ENCODE measurements at regions not wholly inside any gene's neighbourhood (a gene's known extent, or its start where the extent isn't known, plus 50 kb on each side); places are given as distances from the start of the nearest gene placed in this dataset.

DNA sequence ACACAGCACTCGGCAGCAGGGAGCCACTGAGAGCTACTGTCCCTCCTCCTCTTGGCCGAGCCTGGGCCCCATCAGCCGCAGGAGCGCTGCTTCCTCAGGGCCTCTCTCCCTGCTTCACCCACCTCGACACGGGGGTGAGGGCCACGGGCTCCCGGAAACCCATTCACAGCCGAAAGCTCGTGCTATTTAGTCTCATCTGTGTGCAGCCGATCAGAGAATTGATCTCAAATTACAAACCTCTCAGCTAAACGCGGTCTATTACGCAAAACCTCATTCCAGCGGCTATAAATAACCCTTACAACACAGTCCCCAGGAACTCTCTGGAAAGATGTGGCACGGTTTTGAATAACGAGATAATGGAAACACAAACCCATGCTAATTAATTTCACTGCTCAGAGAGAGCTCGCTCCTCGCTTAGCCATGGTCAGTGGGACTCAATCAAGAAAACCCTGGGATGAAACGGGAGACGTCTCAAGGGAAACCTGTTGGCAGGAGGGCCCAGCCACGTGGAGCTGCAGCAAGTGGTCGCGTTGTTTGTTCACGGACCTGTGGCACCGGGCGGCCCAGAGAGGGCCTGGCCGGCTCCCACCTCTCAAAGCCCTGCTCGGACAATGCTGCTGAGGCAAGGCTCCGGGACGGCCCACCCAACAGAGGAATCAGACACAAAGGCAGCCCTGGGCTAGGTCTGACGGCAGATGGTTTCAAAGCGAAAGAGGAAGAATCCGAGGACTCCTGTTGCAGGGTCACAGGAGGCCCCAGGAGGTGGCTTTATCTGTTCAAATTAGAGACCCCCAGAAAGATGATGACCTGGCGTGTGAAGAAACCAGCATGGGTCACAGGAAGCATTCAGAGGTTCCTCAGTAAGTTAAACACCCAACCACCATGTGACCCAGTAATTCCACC lies 210.5 kb downstream of the CTTN start:
- DNase-seq (ENCODE audit: low read depth in 2 of 2), result no peak

DNA sequence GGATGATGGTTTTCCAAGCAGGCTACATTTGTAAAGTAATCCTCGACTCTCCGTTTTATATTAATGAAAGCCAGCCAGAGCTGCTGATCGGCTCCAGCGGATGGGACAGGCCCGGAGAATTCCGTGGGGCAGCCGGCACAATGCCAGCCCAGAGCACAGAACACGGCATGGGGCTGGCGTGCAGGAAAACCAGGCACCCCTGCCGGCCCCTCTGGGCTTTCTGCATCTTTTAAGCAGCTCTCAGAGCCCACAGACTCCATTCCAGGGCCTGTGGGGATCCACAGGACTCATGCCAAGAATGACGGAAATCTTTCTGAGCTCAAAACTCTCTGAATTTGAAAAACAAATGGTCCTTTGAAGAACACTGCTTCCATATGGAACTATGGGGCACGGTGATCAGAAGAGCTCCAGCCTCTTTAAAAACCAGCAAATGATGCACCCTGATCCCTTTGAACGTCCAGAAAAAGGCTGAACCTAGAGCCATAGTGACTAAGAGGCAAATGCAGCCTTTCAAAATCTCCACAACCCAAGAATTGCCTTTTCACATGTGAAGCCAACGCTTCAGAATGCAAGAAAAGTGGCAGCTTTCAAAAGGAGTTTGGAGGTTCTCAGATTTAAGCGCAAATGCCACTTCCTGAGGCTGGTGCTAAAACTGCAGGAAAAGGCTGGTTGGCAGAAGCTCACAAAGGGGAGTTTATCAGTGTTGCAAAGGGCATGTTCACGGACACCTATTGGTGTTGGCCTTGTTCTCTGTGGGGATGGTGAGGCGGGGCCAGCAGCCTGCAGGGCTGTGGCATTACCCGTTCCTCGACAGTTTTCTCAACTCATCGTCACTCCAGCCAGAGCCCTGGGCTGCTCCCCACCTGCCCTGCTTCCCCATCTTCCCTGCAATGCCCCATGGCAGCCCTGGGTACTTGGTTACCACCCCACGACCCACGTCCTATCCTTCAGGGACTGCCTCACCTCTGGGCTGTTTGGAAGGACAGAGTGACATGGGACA lies 212.5 kb downstream of the CTTN start:
- DNase-seq (ENCODE audit: low read depth in 2 of 2), result no peak

DNA sequence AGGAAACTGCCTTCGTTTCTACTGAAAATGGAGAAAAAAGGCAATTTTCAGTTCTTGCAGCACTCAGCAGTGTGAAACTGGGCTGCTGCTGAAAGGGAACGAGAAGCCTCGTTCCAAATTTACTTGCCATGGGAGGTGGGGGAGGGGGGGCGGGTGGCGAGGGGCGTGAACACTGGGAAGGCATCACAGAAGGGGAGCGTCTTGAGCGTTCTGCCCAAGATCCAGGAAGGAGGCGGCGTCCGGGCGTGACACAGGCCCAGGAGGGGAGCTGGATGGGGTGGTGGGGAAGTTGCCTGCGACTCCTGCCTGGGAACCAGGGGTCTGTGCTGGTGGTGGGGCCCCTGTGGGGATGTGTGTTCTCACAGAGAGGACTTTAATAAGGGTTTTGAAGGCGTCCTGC lies 213.5 kb downstream of the CTTN start:
- no peak for DNase-seq (ENCODE audit: low read depth in 2 of 2)

DNA sequence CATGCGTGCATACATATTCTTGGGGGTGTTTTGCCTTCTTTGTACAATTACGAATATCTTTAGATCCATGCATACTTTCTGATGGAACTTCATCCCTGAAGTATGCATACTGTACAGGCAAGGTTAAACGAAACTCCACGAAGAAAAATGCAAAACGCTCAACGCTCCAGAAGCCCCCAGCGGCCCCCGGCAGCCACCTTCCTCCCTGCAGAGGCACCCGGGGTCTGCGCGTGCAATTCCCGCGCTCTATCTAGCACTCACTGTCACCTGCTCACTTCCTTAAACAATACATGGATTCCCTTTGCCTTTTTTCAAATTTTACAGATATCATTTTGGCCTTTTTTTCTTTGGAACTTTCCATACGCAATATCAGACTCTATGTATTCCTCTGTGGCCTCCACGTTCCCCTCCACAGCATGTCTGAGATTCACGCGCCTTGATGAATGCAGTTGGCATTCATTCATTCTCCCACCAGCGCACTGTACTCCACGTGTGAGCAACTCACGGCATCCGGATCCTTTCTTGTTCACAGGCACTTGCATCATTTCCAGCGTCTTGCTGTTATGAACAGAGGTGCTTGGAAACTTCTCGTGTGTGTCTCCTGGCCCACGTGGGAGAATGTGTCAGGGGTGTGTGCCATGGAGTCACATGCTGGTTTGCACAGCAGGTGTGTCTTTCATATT lies 214.3 kb downstream of the CTTN start:
- DNase-seq (ENCODE audit: low read depth in 2 of 2), result no peak

GRCh38 chr11:70614034-70614681 lies 215.8 kb downstream of the CTTN start:
- DNase-seq (ENCODE audit: low read depth in 2 of 2), result no peak

DNA sequence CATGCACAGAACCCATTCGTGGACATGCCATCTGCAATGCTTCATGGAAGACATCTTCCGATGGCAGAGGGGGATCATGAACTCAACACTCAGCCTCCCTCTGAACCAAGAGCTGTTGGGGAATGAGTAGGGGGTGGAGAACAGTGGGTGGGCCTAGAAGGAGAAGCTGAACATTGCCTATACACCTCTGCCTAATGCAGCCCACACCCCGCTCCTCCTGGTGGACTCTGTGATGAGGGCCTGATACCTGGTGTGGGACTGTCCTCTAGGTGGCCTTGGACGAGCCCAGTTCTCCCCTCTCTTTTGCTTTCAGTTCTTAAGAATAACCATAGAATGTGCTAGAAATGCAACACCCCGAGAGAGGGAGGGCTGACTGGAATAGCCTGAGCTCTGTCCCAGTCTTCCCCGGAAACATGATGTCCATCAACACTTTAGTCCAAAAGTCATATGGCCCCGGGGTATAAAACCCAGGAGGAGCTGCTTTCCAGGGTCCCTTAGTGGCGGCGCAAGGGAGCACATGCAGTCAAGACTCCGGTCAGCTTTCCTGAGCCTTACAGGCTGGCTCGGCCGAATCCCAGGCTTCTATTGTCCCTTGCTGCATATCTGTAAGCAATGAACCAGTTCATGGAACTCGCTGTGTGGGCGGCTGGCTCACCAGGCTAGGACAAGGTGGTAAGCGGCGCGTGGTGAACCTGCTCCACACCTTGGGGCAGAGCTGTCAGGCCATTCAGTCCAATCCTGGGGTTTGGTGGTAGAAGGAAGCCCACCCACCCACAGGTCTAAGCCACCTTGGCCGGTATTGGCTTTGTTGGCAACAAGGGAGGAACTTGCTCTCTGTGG lies 216.9 kb downstream of the CTTN start:
- DNase-seq (ENCODE audit: low read depth in 2 of 2), result no peak

DNA sequence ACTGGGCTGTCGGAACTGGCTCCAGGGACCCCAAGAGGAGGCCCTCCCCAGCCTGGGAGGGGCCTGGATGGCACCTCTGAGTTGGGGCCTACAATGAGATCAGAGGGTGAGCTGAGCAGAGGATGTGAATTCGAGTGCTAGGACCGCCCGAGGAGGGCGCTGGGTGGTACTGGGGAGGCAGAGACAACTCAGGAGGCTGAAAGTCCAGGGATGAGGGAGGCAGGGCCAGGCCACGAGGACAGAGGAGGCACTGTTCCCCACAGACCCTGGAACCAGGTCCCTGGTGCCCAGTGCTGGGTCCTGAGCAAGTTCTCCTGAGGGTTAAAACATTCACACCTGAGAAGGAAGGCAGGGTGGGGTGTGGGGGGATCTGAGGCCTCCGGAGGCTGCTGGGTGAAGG lies 218.0 kb downstream of the CTTN start:
- no peak for DNase-seq (ENCODE audit: low read depth in 2 of 2)

GRCh38 chr11:70616938-70617654 lies 218.8 kb downstream of the CTTN start:
- no peak for DNase-seq (ENCODE audit: low read depth in 2 of 2)

DNA sequence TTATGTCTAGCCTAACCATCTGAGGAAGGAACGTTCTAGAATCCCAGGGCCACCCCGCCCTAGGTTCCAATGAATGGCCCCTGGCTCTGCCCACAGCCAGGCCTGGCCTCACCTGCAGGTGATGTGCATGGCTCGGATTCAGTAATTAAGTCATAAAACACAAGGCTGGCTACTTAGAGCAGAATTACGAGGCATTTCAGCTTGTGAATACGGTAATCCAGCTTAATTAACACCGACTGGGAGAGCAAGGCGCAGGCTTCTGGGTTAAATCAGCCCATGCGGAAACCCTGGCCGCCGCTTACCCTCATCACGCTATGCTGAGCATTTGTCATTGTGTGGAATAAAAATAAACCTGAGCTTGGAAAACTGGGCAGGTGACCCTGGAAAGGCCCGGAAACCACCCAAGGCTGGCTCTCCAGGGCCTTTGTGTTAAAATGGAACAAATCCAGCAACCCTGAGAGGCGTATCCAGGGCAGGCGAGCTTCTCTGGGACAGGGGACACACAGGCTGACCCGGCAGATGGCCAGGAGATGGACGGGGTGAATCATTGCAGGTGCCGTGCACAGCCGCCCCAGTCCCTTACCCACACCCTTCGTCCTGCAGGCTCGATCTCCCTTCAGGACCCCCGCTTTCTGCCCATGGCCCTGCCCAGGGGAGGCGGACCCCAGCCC lies 220.2 kb downstream of the CTTN start:
- DNase-seq (ENCODE audit: low read depth in 2 of 2), result no peak

- no peak for DNase-seq (ENCODE audit: low read depth in 2 of 2)
These were observed 221.3 kb downstream of the CTTN start for GRCh38 chr11:70619591-70619990.

GRCh38 chr11:70620510-70621184 lies 222.3 kb downstream of the CTTN start:
- DNase-seq (ENCODE audit: low read depth in 2 of 2), result no peak

DNA sequence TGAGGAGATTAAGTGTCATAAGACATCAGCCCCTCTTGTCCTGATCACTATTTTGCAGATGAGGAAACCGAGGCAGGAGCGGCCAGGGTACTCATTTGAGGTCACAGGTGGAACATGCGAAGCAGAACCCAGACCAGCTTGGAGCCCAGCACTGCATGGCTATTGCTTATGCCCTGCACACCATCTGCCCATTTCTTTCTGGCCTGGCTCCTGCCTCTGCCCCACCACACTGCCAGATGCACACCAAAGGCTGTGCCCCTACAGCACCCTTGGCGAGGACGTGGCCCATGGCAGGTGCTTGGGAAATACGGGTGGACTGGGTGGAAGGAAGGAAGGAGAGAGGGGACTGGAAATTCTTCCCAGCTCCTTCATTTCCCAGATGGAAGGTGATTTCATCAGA lies 222.9 kb downstream of the CTTN start:
- DNase-seq (ENCODE audit: low read depth in 2 of 2), result no peak

- no peak for DNase-seq (ENCODE audit: low read depth in 2 of 2)
These were observed 223.8 kb downstream of the CTTN start for GRCh38 chr11:70622091-70622490.

GRCh38 chr11:70623906-70624597 lies 225.7 kb downstream of the CTTN start:
- no peak for DNase-seq (ENCODE audit: low read depth in 2 of 2)

GRCh38 chr11:70624598-70624993 lies 226.3 kb downstream of the CTTN start:
- DNase-seq (ENCODE audit: low read depth in 2 of 2), result no peak

GRCh38 chr11:70625051-70625450 lies 226.7 kb downstream of the CTTN start:
- no peak for DNase-seq (ENCODE audit: low read depth in 2 of 2)

- no peak for DNase-seq (ENCODE audit: low read depth in 2 of 2)
These were observed 227.5 kb downstream of the CTTN start for GRCh38 chr11:70625582-70626518.

All from stimulated activated CD8-positive, alpha-beta memory T cell treated with anti-CD3 and anti-CD28 coated beads, Interleukin-7, amount 100 ng/mL, for 4 hours (primary cell).